ENCODE measurements at regions not wholly inside any gene's neighbourhood (a gene's known extent, or its start where the extent isn't known, plus 50 kb on each side); places are given as distances from the start of the nearest gene placed in this dataset.

DNA sequence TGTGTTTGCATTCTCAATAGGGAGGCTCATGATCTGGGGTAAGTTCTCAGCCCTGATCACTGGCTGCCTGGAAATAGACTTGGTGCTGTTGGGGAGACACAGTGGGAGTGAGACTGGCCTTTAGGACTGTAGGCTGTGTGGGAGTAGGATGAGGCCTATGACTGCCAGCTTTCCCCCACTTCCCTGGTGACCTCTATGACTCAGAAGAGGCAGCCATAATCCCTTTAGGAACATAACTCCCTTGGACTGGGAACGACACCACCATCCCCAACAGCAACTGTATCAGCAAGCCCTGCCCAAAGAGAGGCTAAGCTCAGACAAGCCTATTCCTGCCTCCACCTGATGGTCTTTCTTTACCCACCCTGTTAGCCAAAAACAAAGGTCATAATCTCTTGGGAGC lies 91.3 kb downstream of the SUCNR1 start:
- no peaks in the 10 kb centered on the region for H3K27me3 Mint-ChIP-seq (ENCODE audit: unreplicated experiment)
- H3K9me3 Mint-ChIP-seq (ENCODE audit: unreplicated experiment), result peaks cover 4% of the 10 kb centered on the region
- TF ChIP-seq, protein P1, sequence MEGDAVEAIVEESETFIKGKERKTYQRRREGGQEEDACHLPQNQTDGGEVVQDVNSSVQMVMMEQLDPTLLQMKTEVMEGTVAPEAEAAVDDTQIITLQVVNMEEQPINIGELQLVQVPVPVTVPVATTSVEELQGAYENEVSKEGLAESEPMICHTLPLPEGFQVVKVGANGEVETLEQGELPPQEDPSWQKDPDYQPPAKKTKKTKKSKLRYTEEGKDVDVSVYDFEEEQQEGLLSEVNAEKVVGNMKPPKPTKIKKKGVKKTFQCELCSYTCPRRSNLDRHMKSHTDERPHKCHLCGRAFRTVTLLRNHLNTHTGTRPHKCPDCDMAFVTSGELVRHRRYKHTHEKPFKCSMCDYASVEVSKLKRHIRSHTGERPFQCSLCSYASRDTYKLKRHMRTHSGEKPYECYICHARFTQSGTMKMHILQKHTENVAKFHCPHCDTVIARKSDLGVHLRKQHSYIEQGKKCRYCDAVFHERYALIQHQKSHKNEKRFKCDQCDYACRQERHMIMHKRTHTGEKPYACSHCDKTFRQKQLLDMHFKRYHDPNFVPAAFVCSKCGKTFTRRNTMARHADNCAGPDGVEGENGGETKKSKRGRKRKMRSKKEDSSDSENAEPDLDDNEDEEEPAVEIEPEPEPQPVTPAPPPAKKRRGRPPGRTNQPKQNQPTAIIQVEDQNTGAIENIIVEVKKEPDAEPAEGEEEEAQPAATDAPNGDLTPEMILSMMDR (IDR thresholded peaks at IDR 0.05; ENCODE audit: partially characterized antibody, unreplicated experiment), result no peak
- no peak for DNase-seq
- no peak overlapping the region for H3K4me3 Mint-ChIP-seq (ENCODE audit: unreplicated experiment)
- H3K36me3 Mint-ChIP-seq (ENCODE audit: unreplicated experiment), result no peaks in the 10 kb centered on the region
- H3K4me1 Mint-ChIP-seq (ENCODE audit: low read depth, unreplicated experiment), result peaks cover 6% of the 10 kb centered on the region
- no peak overlapping the region for H3K27ac Mint-ChIP-seq (ENCODE audit: unreplicated experiment)

DNA sequence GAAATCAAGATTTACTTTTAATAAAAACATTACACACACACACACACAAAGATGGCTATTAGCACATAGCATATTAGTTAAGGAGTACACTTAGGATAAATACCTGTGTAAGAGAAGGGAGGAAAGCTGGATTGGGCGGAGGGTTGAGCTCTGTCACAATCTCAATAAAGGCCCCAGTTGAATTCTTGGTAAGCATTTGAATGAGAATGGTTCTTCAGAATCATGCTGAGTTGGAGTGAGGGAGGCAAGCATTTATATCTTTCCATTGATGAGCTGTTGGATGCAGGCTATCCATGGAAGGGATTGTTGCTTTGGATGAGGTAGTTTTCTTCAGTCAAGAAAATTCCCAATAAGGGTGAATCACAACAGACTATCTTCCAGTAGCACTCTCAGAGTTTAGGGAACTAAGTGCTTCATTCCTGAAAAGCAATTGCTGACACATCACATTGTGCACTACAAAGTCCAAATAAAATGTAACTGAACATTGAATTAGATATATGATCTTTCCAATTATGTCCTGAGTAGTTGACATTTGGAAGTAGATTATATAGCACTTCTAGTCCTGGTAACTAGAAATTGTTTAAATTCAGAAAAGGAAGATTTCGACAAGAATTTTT lies 95.7 kb downstream of the SUCNR1 start:
- Mint-ChIP-seq H3K9me3 (ENCODE audit: unreplicated experiment) (peaks cover 6% of the 10 kb centered on the region), H3K27me3 (ENCODE audit: unreplicated experiment) (peaks cover 2% of the 10 kb centered on the region), H3K27ac (ENCODE audit: unreplicated experiment) (no peak overlapping the region), H3K36me3 (ENCODE audit: unreplicated experiment) (no peaks in the 10 kb centered on the region), H3K4me3 (ENCODE audit: unreplicated experiment) (no peak overlapping the region), H3K4me1 (ENCODE audit: low read depth, unreplicated experiment) (peaks cover 9% of the 10 kb centered on the region)
- TF ChIP-seq, protein P1 (IDR thresholded peaks at IDR 0.05; ENCODE audit: partially characterized antibody, unreplicated experiment), result no peak
- DNase-seq, result no peak

DNA sequence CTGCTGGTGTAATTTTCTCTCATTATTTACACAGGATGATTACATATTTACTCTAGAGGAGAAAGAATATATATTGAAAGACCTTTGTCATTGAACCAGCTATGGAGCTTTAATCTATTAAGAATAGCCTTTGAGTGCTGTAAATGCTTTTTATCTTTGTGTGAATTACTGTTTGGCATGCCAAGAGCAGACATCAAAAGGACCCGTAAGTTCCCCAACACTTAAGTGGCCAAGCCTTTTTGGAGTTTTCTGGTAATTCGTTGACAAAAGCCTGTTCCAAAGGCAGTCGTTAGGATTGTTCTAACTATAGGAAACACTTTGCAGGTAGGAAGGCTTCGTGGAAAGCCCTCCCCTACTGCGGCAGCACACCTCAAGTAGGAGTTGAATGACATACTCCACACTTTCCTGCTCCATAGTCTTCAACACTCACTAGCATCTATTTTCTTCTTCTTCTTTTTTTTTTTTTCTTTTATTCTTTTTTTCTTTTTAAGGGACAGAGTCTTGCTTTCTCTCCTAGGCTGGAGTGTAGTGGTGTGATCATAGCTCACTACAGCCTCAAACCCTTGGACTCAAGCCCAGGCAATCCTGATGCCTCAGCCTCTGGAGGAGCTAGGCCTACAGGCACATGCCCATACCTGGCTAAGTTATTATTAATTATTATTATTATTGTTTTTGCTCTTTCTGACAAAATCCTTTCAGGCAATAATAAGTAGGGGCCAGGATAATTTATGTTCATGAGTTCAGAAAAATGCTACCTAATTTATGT lies 98.6 kb downstream of the SUCNR1 start:
- H3K4me1 Mint-ChIP-seq (ENCODE audit: low read depth, unreplicated experiment), result peaks cover 10% of the 10 kb centered on the region
- peaks cover 3% of the 10 kb centered on the region for H3K27me3 Mint-ChIP-seq (ENCODE audit: unreplicated experiment)
- no peak overlapping the region for H3K27ac Mint-ChIP-seq (ENCODE audit: unreplicated experiment)
- H3K36me3 Mint-ChIP-seq (ENCODE audit: unreplicated experiment), result no peaks in the 10 kb centered on the region
- no peak for DNase-seq
- TF ChIP-seq, protein P1 (IDR thresholded peaks at IDR 0.05; ENCODE audit: partially characterized antibody, unreplicated experiment), result no peak
- H3K4me3 Mint-ChIP-seq (ENCODE audit: unreplicated experiment), result no peak overlapping the region
- peaks cover 5% of the 10 kb centered on the region for H3K9me3 Mint-ChIP-seq (ENCODE audit: unreplicated experiment)

DNA sequence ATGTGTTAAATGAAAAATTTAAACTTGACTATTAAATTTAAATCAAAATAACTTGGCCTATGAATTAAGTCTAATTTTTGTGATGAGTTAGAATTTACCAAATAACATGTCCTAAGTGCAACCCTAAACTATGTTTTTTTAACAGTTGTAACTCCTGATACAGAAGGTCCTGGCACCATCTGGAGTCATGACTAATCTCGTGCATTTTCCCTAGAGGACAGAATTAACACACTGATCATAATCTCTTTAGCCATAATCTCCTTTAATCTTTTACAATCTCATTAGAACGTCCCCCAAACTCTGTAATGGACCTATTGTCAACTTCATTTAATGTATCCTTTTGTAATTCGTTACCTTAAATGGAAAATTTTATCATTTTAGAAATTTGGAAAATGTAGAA lies 100.6 kb downstream of the SUCNR1 start:
- Mint-ChIP-seq H3K27ac (ENCODE audit: unreplicated experiment) (peak overlapping the region; percentile 69), H3K4me3 (ENCODE audit: unreplicated experiment) (peak overlapping the region; percentile 41), H3K9me3 (ENCODE audit: unreplicated experiment) (peaks cover 3% of the 10 kb centered on the region), H3K27me3 (ENCODE audit: unreplicated experiment) (peaks cover 3% of the 10 kb centered on the region), H3K4me1 (ENCODE audit: low read depth, unreplicated experiment) (peaks cover 10% of the 10 kb centered on the region), H3K36me3 (ENCODE audit: unreplicated experiment) (peaks cover 3% of the 10 kb centered on the region)
- TF ChIP-seq, protein P1 (IDR thresholded peaks at IDR 0.05; ENCODE audit: partially characterized antibody, unreplicated experiment), result no peak
- no peak for DNase-seq
